IPS-18a (cell line): ENCODE measurements at regions not wholly inside any gene's neighbourhood (a gene's known extent, or its start where the extent isn't known, plus 50 kb on each side); places are given as distances from the start of the nearest gene placed in this dataset.

Source experiments
- H3K27ac ChIP-seq: one replicate; pipeline ENCODE4 v1.5.1; 2013; ENCODE audit warnings: low read length
- H3K27me3 ChIP-seq: one replicate; pipeline ENCODE4 v1.6.1; 2013; ENCODE audit warnings: mild to moderate bottlenecking, low read length; ENCODE audit not compliant: control insufficient read depth, insufficient read depth
- H3K36me3 ChIP-seq: one replicate; pipeline ENCODE4 v1.6.1; 2013; ENCODE audit warnings: low read depth, low read length; ENCODE audit not compliant: control insufficient read depth
- H3K4me1 ChIP-seq: one replicate; pipeline ENCODE4 v1.6.1; 2013; ENCODE audit warnings: low read depth, low read length; ENCODE audit not compliant: control insufficient read depth
- H3K4me3 ChIP-seq: one replicate; pipeline ENCODE4 v1.5.1; 2013; ENCODE audit warnings: low read length
- H3K9ac ChIP-seq: one replicate; pipeline ENCODE4 v1.6.1; 2013; ENCODE audit warnings: mild to moderate bottlenecking, low read length, moderate library complexity
- H3K9me3 ChIP-seq: one replicate; pipeline ENCODE4 v1.6.1; 2013; ENCODE audit warnings: low read depth, low read length; ENCODE audit not compliant: control insufficient read depth

DNA sequence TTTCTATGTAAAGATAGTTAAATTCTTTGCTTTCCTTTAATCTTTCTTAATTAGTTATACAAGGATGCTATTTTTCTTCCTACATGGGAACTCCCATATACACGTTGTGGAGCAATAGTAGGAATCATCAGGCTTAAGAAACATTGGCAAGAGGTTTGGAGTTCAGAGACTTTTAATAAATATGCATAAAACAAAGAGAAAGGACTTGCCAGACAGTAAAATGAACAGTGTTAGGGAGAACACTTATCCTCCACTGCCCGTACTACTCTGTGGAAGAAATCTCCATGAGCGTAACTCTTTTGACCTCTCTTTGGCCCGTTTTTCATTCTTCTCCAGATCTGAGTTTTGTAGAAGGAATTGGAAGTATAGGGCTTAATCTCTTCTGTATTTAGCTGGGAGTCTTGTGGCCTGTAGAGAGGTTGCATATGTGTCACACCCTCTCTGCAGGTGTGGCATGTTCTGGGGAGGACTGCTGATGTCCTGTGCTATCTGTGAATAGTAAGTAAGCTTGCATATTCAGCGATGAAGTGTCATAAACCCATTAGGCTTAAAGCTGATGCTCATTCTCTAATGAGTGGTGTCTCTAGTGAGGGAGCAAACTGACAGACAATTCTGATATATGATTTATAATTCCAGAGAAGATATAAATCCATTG is 455.4 kb upstream of the FAR2 start:
- Histone ChIP-seq H3K36me3 (no peaks in the 10 kb centered on the region), H3K9me3 (no peaks in the 10 kb centered on the region), H3K27me3 (no peaks in the 10 kb centered on the region)

DNA sequence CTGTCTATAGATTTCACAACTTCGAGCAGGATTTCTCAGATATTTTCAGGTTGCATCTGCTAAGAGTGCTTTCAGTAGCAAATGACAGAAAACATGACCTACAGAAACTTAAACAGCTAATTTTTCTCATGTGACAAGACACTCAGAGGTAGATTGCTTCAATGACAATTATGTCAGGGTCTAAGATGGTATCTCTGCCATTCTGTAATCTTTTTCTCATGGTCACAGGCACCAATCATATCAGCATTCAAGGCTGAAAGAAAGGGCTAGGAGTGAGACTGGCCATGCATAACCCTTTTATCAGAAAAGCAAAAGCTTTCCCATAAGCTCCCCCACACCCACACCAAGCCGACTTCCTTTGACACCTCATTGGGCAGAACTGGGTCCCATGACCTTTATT is 450.5 kb upstream of the FAR2 start:
- Histone ChIP-seq H3K36me3 (no peaks in the 10 kb centered on the region), H3K9ac (no peak overlapping the region), H3K9me3 (no peaks in the 10 kb centered on the region), H3K4me3 (no peak overlapping the region), H3K27me3 (no peaks in the 10 kb centered on the region), H3K27ac (no peak overlapping the region), H3K4me1 (no peaks in the 10 kb centered on the region)

More for the DNA sequence above, 455.4 kb upstream of the FAR2 start:
- Histone ChIP-seq H3K4me1 (no peaks in the 10 kb centered on the region), H3K27ac (no peak overlapping the region), H3K9ac (no peak overlapping the region), H3K4me3 (no peak overlapping the region)

DNA sequence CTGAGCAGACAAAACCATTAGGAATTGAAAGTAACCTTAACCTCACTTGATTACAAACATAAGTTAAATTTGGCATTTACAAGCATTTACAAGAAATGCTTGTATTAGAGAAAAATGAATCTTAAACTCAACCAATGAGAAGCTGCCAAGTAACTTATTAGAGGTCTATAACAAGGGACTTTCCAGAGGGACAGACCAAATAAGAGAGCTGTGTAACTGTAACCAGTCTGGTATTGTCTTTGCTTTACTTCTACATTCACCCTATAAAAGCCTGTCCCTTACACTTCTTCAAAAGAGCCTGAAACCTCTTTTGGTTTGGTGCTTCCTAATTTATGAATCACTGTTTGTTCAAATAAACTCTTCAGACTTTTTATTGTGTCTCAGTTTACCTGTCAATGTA is 450.0 kb upstream of the FAR2 start:
- no peaks in the 10 kb centered on the region for H3K27me3 ChIP-seq
- no peak overlapping the region for H3K27ac ChIP-seq
- no peak overlapping the region for H3K4me3 ChIP-seq
- no peaks in the 10 kb centered on the region for H3K36me3 ChIP-seq
- H3K9ac ChIP-seq: no peak overlapping the region
- H3K9me3 ChIP-seq: no peaks in the 10 kb centered on the region
- H3K4me1 ChIP-seq: no peaks in the 10 kb centered on the region

DNA sequence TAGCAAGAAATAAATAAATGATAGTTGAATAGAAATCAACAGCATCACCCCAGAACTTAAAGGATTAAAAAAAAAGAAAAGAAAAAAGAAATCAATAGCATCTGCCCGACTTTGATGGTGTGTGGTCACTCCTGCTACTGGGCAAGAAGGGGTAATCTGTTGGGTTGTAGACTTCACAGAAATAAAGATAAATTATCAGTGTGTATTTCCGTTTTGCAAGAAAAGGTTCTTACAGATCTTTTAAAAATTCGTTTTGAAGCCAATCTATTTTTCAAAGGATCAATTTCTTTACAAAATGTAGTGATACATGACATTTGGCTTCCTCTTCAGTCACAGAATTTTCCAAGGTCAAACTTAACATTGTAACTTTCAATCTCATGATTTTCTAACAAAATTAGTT is 448.9 kb upstream of the FAR2 start:
- Histone ChIP-seq H3K36me3 (no peaks in the 10 kb centered on the region), H3K4me3 (no peak overlapping the region), H3K27me3 (no peaks in the 10 kb centered on the region), H3K4me1 (no peaks in the 10 kb centered on the region), H3K9ac (no peak overlapping the region), H3K27ac (no peak overlapping the region), H3K9me3 (no peaks in the 10 kb centered on the region)

DNA sequence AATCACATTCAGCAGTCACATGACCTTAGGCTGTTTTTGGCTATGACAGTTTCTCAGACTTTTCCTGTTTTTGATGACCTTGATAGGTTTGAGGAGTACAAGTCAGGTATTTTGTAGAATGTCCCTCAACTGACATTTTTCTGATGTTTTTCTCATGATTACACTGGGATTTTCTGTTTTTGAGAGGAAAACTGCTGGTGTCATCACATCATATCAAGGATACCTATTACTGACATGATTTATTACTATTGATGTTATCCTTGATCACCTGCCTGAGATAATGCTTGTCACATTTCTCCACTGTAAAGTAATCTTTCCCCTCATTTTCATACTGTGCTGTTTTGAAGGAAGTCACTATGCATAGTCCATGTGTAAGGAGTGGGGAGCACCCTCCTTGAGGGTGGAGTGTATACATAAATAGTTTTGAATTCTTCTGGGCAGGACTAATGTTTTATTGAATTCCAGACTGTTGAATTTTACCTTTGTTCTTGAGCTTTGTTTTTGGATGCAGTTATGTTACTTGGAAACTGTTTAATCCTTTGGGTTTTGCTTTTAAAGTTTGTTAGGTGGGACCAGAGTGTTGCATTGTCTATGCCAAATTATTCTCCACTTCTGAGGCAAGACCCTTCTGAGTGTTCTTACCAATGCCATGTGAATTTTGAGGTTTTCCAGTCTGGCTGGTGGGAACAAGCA is 444.5 kb upstream of the FAR2 start:
- Histone ChIP-seq H3K36me3 (no peaks in the 10 kb centered on the region), H3K9me3 (no peaks in the 10 kb centered on the region)

DNA sequence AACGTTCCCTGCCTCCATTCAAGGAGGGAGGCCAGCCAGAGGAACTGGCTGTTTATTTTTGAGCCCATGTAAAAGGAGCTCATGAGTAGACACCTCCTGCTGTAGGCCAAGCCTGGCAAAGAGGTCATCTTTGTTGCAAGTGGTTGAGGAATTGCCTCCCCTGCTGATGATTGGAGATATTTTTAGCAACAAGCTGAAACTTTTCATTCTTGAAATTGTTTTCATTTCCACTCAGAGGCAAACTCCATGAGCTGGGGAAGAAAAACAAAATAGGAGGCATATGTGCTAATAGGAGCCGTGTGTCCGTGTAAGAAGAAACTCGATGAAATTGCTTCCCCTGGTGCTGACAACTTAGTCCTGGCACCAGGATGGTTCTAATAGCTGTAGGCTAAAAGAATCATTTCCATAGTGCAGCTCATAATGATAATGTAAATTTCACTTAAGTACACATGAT is 440.1 kb upstream of the FAR2 start:
- Histone ChIP-seq H3K4me1 (no peaks in the 10 kb centered on the region), H3K27me3 (no peaks in the 10 kb centered on the region), H3K9me3 (no peaks in the 10 kb centered on the region), H3K4me3 (no peak overlapping the region), H3K9ac (no peak overlapping the region), H3K27ac (no peak overlapping the region), H3K36me3 (no peaks in the 10 kb centered on the region)

More for the DNA sequence above, 444.5 kb upstream of the FAR2 start:
- no peak overlapping the region for H3K9ac ChIP-seq
- no peak overlapping the region for H3K4me3 ChIP-seq
- H3K27me3 ChIP-seq: no peaks in the 10 kb centered on the region
- no peaks in the 10 kb centered on the region for H3K4me1 ChIP-seq
- no peak overlapping the region for H3K27ac ChIP-seq

DNA sequence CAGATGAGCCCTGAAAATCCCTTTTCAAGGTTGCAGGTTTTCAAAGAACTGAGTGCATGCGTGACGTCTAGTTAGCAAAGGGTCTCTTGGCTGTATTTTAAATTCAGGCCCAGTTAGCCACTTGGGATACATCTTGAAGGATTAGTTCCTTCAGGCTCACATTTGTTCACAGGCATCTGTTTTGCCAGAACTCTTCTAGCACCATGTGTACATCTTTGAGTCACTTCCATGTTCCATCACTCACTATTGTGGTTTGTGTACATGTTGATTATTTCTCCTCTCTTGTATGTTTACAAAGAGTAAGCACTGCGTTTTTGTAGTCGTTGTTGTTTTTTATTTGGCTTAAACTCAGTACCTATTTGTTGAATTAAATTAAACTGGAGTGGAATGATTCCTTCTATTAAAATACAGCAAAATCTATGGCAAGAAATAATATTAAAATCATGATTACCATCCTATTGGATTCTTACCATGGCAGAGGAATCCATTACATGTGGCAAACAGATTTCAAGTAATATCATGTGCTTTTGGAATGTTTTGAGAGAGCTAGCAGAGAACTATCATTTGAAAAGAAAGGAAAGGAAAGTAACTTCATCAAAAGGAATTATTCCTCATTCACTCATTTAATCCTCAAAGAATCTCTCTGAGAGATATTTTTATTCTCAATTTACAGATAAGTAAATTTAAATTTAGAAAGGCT is 438.9 kb upstream of the FAR2 start:
- no peak overlapping the region for H3K9ac ChIP-seq
- no peaks in the 10 kb centered on the region for H3K4me1 ChIP-seq
- no peaks in the 10 kb centered on the region for H3K9me3 ChIP-seq
- no peak overlapping the region for H3K4me3 ChIP-seq
- no peaks in the 10 kb centered on the region for H3K36me3 ChIP-seq
- no peak overlapping the region for H3K27ac ChIP-seq
- H3K27me3 ChIP-seq: no peaks in the 10 kb centered on the region

DNA sequence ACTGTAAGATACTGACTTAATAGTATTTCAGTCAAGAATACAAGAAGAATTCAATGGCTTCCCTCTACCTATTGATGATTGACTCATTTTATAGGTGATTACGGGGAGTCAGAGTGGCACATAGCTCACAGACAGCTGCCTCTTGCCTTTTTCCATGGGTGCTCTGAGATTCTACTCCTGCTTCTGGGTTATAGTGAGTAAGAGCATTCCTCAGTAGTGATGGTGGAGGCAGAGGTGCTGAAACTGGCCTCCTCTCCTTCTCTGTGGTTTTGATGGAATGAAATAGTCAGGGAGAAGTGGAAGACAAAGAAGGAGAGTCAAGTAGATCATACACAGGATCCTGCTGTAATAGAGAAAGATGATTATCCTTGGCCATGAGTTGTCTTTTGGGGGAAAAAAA is 438.2 kb upstream of the FAR2 start:
- Histone ChIP-seq H3K27me3 (no peaks in the 10 kb centered on the region), H3K9me3 (no peaks in the 10 kb centered on the region), H3K4me3 (no peak overlapping the region), H3K4me1 (no peaks in the 10 kb centered on the region), H3K9ac (no peak overlapping the region), H3K36me3 (no peaks in the 10 kb centered on the region), H3K27ac (no peak overlapping the region)

DNA sequence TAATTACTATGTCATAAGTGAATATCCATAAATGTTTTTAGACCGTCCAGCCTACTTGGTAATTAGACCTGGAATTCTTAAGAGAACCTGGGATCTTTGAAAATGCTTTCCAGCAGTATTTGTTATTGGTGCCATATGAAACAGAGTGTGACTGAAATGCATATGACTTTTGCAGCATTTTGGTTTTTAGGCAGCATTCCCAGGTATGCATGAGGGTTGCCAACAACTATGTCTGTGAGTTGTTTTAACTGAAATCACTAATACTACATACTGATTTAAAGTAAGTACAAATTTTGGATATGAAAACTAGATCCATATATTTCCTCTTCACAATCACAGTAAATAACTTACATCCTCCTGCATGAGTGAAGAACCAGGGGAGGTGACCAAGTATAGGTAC is 437.7 kb upstream of the FAR2 start:
- no peaks in the 10 kb centered on the region for H3K9me3 ChIP-seq
- H3K36me3 ChIP-seq: no peaks in the 10 kb centered on the region
- H3K4me1 ChIP-seq: no peaks in the 10 kb centered on the region
- no peak overlapping the region for H3K9ac ChIP-seq
- no peaks in the 10 kb centered on the region for H3K27me3 ChIP-seq
- H3K27ac ChIP-seq: no peak overlapping the region
- no peak overlapping the region for H3K4me3 ChIP-seq

DNA sequence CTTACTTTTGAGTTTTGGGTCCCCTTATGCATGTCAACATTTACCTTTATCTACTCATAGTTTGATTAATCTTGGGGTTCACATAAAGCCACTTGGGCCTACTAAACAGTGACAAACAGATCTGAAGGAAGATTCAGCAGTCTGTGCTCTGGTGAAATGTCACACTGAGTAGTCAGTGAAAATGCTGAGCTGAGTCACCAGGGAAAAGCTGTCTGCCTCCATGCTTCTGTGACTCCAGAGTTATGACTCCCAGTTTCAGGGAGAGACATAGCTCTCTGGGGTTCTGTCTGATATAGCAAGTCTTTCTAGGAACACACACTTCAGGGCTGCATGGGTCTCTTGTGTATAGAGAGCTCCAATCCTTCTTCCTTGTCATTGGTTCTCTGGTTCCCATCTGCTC is 406.3 kb upstream of the FAR2 start:
- no peak overlapping the region for H3K27ac ChIP-seq
- no peaks in the 10 kb centered on the region for H3K27me3 ChIP-seq
- no peaks in the 10 kb centered on the region for H3K9me3 ChIP-seq
- no peaks in the 10 kb centered on the region for H3K4me1 ChIP-seq
- no peak overlapping the region for H3K4me3 ChIP-seq
- H3K9ac ChIP-seq: no peak overlapping the region
- H3K36me3 ChIP-seq: no peaks in the 10 kb centered on the region

DNA sequence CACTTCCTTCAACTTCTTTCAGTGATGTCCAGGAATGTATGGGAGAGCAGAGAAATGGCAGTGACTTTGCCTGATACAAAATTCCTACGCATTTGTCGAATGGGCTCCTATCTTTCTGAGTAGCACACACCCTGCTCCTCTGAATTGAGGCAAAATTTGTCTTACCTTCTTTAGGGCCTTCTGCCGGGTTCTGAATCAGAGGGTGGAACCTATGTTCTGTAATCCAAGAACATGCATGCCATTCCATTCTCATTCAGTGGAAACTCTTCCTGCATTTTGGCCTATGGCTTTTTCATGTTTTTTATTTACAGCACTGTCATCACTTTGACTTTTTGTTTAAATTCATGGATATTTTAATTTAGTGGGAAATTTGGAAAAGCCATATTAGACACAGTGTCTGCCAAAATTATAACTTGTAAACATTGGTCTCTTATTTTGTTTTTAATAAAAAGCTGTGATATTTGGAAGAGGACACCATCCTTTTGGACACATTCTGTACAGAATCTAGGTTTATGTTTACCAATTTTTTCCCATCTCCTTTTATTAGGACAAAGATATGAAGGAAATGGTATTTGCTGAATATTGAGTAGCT is 402.2 kb upstream of the FAR2 start:
- Histone ChIP-seq H3K27ac (no peak overlapping the region), H3K9ac (no peak overlapping the region), H3K4me1 (no peaks in the 10 kb centered on the region), H3K36me3 (no peaks in the 10 kb centered on the region), H3K4me3 (no peak overlapping the region), H3K27me3 (no peaks in the 10 kb centered on the region), H3K9me3 (no peaks in the 10 kb centered on the region)
